EH (cell line): ENCODE measurements at regions not wholly inside any gene's neighbourhood (a gene's known extent, or its start where the extent isn't known, plus 50 kb on each side); places are given as distances from the start of the nearest gene placed in this dataset.
"Not testable (repeated sequence)": the region's sequence is repeated elsewhere in the genome, so short reads cannot be mapped to it uniquely, and the experiment has no call there.

Experiments used
- DNase-seq: peaks from one replicate; pipeline ENCODE4 v3.0.0-alpha.2; 2015; ENCODE audit warnings: low read depth

DNA sequence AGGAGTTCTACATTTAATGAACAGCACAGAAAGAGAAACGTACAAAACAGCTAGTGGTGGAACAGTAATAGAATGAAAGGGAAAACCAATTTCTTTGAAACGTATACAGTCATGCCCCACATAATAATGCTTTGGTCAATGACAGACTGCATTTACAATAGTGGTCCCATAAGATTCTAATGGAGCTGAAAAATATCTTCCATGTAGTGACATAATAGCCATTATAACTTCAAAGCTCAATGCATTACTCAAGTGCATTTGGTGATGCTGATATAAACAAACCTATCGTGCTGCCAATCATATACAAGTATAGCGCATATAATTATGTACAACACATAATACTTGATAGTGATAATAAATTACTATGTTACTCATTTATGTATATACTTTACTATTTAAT, 1008.9 kb upstream of the FOXG1 start:
- not testable (repeated sequence) for DNase-seq

DNA sequence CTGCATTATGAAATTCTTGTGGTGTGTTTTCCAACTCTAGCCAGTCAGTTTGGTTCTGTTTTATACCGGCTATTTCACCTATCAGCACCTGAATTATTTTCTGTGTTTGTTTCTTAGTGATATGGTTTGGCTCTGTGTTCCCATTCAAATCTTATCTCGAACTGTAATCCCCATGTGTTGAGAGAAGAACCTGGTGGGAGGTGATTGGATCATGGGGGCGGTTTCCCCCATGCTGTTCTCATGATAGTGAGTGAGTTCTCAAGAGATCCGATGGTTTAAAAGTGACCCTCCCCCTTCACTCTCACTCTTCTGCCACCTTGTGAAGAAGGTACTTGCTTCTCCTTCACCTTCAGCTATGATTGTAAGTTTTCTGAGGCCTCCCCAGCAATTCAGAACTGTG, 1006.2 kb upstream of the FOXG1 start:
- DNase-seq: not testable (repeated sequence)

DNA sequence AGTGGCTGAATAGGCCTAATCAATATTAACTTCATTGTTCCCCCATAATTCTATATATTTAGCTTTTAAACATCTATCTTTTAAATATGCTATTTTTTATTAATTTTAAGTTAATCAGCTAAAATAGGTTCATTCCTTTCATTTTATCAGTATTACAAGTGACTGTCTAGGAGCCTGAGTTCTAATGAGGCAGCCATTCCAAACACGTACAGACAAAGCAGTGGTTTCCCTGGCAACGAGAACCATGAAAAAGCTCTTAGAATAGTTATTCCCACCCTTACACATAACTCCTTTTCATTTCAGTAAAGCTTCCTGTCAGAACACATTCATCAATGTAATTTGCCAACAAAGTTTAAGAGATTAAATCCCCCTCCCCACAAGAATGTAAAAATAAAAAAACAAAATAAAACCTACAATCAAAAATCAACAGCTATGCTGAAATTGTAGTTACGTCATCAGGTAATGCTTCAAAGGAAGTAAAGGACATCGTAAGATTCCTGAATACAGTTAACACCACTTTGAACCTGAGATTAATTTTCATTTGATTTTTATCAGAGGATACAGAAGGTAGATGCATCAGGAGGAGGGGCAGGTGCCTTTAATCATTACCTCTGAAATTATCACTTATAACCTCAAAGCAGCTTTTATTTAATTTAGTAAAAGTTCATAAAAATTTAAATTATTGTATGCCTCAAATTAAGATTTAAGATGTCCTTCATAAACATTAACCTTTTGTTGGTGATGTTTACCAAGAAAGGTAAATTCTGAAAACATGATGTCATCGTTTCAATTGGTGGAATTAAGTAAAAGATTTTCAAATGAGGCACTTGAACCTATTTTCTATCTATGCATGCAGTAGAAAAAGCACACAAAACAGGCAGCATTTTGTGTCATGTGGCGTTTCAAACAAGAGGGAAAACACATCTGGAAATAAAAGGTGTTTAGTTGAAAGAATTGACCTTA, 967.2 kb upstream of the FOXG1 start:
- not testable (repeated sequence) for DNase-seq

DNA sequence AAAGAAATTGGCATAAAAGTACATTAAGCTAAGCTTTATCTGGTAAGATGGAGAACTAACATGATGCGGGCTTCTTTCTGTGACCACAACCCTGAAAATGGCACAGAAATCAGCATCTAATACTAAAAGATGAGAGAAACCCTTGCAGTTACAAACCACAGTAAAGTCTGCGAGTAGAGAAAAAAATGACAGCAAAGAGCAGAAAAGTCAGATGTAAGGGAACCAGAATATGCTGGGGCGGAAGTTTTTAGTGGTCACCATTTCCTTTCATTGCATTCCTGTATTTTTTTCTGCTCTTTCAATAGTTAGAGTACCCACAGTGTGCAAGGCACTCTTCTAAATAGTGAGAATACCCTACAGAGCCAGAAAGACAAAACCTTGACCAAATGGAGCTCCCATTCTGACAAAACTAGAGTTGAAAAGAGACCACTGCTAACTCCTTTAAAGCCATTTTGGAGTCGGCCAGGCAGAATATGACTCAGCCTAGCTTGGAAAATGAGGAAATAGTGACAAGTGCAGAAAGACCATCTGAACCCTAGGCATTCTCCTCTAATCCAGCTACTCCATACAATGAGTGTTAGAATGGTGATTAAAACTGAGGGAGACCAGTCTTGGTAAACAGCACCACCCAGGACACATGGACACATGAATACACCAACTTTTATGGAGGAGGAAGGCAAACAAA, 948.7 kb upstream of the FOXG1 start:
- not testable (repeated sequence) for DNase-seq

DNA sequence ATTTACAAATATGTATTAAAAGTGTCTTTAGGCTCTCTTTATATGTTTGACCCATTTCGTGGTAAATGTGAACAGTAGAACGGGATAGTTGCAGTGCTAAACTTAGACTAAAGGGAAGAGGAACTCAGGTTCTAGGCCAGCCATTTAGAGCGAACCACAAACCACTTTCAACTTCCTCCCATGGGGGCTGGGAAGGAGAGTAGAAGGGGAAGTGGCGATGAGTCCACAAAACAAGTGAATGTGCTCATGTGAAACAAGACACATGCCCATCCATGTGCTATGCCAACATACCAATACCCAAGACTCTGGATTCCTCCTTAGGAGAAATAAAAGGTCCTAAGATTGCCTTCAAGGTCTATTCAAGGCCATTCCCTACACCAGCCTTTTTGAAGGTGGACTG, 940.4 kb upstream of the FOXG1 start:
- not testable (repeated sequence) for DNase-seq

DNA sequence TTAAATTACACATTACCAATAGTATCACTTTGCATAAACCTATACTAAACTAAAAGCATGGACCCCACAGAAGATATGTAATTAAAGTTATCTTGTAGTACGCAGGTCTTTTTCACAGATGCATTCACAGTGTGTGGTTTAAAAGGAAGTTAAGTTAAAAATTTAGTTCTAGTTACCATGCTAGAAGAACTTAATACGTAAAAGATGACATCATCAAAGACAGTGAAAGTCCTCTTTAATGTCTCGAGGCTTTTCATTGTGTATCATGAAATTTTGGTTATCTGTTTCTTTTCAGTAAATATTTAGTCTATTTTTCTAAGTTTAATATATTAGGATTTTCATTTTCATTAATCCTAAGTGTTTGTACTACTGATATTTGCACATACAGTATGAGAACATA, 934.6 kb upstream of the FOXG1 start:
- not testable (repeated sequence) for DNase-seq

DNA sequence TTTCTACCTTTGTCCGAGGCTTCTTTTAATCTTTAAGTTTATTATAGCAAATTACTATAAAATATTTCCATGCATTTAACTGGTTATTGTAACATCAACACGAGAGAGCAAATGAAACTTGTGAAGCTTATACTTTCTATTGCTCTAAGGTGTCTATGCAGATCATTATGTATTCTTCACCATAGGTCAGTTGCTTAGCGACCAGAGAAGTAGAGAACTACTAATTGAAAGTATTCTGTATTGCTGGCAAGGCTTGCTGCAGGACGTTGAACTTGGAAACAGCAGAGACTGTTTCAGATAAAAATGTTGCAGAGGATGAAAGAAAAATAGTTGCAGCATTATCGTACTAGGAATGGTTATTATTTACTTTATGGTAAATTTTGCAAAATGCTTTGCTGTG, 933.6 kb upstream of the FOXG1 start:
- not testable (repeated sequence) for DNase-seq

DNA sequence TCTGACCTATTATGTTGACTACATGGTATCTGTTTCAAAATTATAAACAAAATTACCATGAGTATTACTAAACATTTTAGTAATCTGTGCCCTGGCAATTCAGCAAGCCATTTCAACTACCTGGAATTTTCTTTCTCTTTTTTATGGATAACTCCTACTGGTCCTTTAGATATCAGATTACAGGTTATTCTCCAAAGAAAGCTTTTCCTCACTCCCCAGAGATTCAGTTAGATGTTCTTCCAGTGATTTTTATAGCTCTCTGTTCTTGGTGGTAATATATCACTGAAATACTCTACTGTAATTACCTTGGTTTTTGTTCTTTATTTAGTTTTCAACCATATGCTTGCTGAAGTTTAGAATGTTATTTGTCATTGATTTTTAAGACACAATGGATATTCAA, 930.2 kb upstream of the FOXG1 start:
- no peak for DNase-seq

DNA sequence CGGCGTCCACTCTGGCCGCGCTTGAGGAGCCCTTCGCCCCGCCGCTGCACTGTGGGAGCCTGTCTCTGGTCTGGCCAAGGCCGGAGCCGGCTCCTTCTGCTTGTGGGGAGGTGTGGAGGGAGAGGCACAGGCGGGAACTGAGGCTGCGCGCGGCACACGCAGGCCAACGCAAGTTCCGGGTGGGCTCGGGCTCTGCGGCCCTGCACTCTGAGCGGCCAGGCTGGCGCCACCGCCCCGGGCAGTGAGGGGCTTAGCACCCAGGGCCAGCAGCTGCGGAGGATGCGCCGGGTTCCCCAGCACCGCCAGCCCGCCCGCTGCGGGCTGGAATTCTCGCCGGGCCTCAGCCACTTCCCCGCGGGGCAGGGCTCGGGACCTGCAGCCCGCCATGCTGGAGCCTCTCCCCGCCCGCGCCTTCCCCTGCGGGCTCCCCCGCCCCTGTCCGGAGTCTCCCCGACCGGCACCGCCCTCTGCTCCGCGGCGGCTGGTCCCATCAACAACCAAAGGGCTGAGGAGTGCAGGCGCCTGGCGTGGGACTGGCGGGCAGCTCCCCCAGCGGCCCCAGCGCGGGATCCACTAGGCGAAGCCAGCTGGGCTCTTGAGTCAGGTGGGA, 921.2 kb upstream of the FOXG1 start:
- DNase-seq: no peak

DNA sequence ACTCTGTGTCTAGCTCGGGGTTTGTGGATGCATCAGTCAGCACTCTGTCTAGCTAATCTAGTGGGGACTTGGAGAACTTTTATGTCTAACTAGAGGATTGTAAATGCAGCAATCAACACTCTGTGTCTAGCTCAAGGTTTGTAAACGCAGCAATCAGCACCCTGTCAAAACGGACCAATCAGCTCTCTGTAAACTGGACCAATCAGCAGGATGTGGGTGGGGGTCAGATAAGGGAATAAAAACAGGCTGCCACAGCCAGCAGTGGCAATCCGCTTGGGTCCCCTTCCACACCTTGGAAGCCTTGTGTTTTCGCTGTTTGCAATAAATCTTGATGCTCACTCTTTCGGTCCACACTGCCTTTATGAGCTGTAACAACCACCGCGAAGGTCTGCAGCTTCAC, 920.7 kb upstream of the FOXG1 start:
- no peak for DNase-seq

DNA sequence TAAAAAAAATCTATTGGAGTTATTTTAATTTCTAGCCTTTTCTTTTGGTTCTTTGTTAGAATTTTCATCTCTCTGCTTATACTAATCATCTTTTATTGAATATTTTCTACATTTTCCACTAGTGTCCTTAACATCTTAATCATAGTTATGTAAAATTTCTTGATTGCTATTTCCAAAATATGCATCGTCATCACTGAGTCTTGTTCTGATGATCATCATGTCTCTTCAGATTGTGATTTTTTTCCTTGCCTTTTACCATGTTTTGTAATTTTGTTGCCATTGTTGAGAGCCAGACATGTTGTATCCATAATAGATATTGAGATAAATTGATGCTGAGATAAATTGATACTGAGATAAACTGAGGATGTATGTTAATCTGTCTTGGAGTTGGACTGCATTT, 919.1 kb upstream of the FOXG1 start:
- DNase-seq: not testable (repeated sequence)

DNA sequence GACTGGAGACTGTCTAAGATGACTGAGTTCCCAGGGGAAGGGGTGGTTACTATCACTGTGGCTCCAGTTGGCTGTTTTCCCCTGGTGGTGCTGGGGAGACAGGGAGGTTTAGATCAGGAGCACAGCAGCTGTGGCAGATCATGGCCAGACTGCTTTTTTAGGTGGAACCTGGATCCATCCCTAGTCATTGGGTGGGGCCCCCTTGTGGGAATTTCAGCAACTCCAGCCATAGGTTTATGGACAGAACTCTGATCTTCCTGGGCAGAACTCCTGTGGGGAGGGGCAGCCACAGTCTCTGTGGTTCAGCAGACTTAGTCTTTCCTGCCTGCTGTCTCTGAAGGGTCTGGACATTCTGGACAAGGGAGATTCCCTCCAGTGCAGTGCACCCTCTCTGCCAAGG, 917.4 kb upstream of the FOXG1 start:
- not testable (repeated sequence) for DNase-seq

DNA sequence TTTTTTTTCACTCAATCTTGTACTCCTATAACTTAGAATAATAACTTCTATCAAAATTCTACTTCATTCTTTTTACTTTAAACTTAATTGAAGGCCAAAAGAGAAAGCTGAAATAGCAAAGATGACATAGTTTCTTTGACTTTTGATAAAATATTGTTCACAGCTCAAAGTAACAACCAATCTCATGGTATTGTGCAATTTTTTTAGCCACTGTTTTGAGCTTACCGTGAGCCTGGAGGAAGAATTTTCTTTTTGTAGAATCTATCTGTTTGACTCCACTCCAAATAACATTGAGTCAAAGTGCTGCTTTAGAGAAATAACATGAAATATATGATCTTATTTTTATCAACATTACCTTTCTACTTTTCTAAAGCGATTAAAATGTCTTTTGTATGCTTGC, 903.9 kb upstream of the FOXG1 start:
- no peak for DNase-seq

DNA sequence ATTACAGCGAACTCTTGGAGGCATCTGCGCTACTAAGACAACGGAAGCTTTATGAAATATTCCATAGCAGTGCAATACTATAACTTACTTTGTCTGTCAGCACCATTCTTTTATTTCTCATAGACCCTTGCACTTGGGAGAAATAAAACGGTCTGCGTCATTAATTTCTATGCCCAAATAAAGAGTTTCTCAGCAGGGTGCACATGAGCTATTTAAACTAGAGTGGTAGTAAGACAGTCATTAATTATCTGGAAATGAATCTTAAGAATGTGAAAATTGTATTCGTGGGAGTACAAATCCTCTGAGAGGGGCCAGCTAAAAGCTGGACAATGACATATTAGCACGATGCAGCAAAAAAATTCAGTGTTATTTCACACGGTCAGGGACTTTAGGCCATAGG, 903.4 kb upstream of the FOXG1 start:
- DNase-seq: no peak

DNA sequence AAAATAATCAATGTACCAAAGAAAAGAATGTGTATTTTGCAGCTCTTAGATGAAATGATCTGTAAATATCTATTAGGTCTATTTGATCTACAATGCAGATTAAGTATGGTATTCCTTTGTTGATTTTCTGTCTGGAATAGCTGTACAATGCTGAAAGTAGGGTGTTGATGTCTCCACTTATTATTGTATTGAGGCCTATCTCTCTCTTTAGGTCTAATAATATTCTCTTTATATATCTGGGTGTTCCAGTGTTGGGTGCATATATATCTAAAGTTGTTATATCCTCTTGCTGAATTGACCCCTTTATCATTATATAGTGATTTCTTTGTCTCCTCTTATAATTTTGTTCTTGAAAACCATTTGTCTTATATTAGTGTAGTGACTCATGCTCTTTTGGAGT, 885.5 kb upstream of the FOXG1 start:
- no peak for DNase-seq

DNA sequence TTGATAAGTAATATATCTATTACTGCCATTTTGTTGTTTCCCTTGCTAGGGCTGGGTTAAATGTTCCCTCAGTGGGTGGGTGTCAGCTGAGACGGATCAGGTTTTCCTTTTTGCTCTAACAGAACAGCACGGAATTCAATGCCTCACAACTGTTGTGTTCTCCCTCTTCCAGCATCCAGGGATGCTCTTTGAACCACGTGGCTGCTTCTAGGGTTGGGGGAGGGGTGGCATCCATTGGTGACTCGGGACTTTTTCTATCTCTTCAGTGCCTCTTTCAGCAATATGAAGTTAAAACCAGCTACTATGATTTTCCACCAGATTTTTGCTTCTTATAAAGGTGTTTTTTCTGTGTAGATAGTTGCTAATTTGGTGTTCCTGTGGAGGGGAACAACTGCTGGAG, 884.9 kb upstream of the FOXG1 start:
- DNase-seq: no peak

DNA sequence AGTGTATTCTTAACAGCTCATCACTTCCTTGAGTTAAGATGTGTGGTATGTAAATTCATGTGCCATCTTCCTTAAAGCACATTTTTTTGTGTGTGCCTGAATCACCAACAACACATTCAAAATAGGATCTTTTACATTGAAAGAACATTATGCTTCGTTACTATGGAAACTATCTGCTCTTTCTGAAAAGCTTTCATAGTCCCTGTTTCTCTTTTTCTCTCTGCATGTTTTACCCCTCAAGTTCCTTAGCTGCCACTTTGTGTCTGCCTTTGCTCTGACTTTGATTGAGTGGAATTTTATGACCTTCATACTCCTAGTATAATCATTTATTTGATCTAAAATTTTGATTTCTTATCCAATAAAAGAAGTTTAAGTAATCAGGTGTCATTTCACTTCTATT, 880.3 kb upstream of the FOXG1 start:
- no peak for DNase-seq

DNA sequence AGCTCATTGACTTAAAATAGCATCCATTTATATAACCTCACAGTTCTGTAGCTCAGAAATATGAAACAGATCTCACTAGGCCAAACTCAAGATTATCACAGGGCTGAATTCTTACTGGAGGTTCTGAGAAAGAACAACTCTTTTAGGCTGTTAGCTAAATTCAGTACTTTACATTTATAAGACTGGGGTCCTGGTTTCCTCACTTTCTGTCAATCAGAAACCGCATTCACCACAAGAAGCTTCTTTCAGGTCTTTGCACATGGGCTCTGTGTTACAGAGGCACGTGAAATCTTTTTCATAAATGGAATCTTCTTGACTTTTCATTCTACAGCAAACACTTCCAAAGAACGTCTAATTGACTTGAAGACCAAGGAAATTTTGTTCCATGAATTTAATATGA, 876.3 kb upstream of the FOXG1 start:
- DNase-seq: no peak

DNA sequence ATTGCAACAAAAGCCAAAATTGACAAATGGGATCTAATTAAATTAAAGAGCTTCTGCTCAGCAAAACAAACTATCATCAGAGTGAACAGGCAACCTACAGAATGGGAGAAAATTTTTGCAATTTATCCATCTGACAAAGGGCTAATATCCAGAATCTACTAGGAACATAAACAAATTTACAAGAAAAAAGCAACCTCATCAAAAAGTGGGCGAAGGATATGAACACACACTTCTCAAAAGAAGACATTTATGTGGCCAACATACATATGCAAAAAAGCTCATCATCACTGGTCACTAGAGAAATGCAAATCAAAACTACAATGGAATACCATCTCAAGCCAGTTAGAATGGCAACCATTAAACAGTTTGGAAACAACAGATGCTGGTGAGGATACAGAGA, 858.1 kb upstream of the FOXG1 start:
- DNase-seq: not testable (repeated sequence)

DNA sequence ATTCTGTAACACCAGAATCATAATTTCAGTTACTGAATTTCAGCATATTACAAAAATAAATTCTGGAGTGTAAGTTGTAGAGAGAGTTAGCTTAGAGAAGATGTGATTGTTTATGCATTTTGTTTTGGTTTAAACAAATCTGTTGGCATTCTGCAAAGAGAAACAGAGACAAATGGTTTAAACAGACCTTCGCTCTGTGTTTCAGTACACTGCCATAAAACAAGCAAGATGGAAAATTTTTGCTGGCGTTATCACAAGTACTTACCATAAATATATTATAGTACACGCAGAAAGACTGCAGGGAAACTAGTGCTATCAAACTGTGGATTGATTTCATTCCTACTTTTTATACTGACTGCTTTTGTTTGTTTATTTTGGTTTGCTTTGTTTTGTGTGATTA, 850.3 kb upstream of the FOXG1 start:
- DNase-seq: no peak

DNA sequence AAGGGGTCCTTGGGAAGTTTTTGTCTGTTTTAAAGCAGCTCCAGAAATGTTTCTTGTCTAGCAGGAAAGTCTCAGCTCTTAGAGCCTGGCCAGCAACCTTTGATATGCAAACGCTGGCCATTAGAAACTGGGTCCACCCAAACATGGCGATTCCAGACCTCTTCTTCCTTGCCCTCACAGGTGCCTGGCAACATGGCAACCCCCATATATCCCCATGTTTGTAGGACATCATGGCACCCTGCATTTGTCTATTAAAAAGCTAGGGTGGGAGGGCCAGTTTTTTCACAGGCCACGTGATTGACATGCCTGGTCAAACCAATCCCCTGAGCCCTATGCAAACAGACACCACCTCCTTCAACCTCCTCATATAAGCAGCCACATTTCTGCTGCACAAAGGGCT, 848.7 kb upstream of the FOXG1 start:
- no peak for DNase-seq

DNA sequence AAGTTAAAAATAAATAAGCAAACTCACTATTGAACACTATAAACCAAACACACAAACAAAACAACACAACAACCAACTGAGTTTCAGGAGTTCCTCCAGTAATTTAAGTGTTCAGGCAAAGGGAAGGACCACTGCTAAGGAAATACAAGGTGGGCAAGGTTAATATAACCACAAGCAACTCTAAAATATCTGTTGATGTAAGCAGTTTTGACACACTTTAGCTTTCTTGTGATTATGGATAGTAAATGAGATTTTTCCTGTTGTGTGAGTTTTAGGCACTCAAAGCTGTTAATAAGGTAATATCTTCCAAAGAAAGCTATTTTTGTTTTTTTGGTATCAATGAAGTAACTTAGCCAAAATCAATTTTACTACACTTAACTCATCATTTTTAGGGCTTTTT, 839.1 kb upstream of the FOXG1 start:
- no peak for DNase-seq

DNA sequence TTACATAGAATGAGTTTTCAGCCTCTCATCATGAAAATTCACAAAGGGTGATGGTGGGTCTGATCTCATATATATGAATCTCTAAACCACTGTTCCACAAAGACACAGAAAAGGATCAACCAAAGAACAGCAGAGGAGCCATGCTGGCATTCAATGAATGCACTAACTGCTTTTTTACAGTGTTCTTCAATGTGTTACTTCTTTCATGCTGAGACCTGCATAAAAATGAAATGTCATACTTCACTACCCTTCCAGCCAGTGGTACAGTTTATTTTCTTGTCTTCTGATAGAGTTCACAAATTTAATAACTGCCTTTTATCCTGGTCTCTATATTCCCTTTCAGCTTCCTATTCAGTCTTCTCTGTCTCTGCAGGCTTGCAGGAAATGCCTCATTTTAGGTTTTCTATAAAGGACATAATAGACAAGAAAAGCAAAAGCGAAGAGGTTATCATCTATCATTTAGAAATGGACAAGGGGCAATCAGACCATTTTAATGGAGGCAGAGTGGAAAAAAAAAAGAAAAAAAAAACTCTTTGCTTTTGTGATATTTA, 836.7 kb upstream of the FOXG1 start:
- DNase-seq: no peak
